ENCODE measurements at regions not wholly inside any gene's neighbourhood (a gene's known extent, or its start where the extent isn't known, plus 50 kb on each side); places are given as distances from the start of the nearest gene placed in this dataset.

DNA sequence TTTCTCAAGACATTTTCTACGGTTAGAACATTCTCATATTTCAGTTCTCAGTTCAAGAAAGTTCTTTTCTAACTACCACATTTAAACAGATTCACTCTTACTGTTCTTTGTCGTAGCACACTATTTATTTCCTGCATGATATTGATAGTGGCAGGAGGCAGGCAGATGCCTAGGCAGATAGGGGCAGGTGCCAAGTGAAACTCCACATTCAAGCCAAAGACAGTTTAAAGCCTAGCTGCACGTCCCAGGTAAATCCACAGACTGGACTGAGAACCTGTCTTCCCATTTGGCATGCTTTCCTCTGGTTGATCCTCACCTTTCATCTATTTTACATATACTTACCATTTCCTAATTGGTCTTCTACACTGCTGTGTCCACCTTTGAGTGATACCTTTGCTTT is 359.3 kb downstream of the TMX3 start:
- no peak for DNase-seq (ENCODE audit: low read depth in 2 of 2)

DNA sequence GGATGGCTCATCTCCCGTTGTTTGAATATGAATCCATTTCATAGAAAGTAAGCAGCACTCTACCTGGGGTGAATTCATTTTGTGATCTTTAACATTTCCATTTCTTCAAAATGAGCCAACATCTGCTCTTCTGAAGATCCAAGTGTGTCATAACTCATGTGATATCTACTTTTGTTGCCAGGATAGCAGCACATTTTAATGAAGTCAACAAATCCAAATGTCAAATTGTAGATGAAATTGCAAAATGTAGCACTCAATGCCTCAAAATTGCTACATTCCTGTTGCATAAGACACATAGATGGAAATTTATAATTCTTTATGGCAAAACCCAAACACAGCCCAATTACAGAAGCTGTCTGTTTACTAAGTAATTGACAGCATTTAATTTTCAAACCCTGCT is 360.7 kb downstream of the TMX3 start:
- DNase-seq (ENCODE audit: low read depth in 2 of 2): no peak

DNA sequence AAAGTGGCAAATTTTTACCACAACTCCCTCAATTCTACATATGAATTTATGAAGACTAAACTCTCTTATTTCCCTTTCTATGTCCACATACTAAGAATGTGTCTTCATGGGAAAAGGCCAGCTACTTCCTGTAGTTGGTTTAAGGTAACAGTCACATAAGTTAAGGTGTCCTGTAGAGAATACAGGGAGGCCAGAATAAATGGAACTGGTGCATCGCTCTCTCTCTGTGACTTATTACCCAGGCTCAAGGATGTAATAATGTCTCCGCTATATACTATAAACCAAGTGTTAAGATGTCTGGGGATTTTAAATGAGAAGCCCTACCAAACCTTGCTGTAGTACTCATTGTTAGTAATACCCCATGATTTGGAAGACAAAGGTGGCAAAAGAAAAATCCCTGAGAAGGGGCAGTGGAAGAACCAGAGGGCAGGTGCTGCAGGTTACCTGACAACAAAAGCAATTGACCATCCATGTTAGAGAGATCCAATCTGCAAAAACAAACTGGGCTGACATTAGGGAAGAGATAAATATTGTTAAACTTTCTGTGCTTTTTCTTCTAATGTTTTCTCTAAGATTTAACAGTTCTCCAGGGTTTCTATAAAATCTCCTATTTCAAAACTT is 372.8 kb downstream of the TMX3 start:
- no peak for DNase-seq (ENCODE audit: low read depth in 2 of 2)

DNA sequence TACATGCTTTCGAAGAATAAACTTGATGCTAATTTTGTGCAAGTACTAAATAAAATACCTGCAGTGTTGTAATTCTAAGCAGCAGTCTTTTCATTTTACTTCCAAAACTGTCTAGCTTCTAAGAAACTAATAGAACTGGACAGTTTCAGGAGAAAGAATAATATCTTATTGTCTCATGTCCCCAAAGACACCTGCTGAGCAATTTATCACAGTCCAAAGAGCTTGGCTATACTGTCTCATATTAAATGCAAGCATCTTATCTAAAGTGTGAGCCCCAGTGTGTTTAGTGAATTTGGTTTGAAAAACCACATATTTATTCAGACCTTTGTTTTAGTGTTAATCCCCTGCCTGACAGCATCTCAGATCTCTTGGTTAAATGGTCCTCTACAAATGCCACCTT is 374.3 kb downstream of the TMX3 start:
- no peak for DNase-seq (ENCODE audit: low read depth in 2 of 2)

DNA sequence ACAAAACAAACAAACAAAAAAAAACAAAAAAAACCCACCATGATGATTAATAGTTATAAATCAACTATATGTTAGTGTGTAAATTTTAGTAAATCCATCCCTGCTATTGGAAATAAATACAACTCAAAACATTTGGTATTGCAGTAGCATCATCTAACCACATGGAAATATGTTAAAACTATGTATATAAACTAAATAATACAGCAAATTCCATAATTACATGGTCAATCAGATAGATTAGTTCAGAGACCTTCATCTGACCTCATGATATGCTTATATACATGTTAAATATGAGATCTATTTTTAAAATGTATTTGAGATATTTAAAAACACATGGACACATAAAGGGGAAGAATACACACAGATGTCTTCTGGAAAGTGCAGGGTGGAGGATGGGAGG is 384.2 kb downstream of the TMX3 start:
- DNase-seq (ENCODE audit: low read depth in 2 of 2): no peak

DNA sequence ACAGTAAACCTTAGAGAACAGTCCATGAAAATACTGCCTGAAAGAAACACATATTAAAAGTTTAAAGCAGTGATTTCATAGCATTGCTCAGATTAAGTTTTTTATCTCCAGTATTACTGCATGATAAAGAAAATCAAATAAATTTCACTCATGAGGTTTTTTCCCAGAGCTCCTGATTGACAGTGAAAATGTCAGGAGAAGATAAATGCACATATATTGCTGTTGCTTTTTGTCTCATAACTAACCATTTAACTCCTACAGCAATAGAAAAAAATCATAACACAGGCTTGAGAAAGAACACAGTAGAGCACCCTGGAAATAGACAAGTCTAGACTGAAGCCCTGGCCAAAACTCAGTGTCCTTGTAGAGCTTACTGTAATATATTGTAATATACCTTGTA is 391.0 kb downstream of the TMX3 start:
- DNase-seq (ENCODE audit: low read depth in 2 of 2): no peak

DNA sequence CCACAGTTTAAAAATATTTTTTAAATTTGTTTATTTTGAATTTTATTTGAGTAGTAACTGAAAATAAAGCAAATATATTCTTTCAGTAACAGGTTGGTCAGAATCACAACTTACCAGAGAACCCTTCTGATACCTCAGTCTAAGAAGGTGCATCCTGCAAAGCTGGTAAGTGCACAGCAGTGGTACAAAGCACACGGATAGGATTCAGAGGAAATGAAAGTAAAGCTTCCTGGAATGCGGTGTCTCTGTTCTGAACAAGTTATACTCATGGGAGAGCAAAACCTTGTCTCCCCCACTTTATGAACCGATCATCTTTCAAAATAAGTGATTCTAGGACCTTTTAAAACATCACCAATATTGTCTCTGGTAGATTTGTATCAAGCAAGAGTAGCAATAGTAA is 398.3 kb downstream of the TMX3 start:
- DNase-seq (ENCODE audit: low read depth in 2 of 2): no peak

DNA sequence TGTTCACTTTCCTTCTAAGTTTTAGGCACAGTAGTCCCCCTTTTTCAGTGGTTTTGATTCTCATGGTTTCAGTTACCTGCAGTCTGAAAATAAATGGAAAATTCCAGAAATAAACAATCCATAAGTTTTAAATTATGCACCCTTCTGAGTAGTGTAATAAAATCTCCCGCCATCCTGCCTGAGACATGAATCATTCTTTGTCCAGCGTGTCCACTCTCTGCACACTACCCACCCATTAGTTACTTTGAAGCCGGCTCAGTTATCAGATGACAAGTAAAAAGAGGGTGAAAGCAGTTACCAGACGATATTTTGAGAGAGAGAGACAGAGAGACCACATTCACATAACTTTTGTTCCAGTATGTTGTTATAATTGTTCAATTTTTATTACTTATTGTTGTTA is 400.5 kb downstream of the TMX3 start:
- no peak for DNase-seq (ENCODE audit: low read depth in 2 of 2)

DNA sequence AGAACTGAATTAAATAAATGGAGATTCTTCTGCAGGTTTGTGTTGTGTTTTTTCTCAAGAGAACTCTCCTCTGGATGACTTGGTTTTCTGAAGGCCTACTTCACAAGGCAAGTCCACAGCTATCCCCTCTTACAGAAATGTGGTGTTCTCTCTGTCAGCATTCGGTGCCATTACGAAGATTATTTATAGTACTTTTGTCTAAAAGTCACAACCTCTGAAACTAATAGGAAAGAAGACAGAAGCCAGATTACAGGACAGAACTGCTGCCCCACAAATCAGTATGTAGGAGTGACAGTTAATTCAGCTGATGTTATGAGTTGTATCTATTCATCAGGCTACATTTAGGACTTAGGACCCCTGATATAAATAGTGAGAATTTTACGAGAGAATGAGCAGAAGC is 413.5 kb downstream of the TMX3 start:
- DNase-seq (ENCODE audit: low read depth in 2 of 2): no peak

DNA sequence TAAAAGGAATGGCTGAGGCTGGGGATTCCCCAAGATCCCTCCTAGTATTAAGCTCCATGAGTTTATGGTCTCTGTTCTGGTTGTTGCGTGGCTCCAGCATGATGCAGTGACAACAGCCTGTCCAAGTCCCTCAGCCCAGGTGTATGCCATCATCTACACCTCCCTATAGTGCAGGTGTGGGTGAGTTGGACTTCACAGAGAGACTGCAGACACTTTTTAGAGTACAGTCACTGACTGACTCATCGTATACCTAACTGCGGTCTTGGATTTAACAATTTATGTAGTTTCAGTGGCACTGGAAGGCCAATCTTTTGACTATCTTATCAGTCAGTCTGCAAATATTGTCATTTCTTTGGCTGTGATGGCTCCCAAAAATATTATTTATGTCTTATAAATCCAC is 415.0 kb downstream of the TMX3 start:
- no peak for DNase-seq (ENCODE audit: low read depth in 2 of 2)

DNA sequence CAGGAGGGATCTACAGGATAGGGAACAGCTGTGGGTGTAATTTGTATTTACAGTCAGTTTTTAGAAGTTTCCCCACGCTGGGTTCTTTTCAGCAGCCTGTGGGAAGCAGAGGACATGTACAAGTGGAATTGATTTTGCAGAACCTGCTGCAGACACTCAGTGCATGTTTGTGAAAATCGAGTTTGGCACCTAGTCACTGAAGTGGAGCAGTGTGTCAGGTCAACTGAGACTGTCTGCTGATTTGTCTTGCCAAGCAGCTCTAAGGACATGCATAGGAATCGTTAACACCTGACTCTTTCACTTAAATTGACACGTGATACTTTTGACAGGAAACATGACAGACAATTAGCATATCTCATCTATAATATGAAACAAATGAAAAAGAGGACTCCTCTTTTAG is 416.6 kb downstream of the TMX3 start:
- DNase-seq (ENCODE audit: low read depth in 2 of 2): no peak

DNA sequence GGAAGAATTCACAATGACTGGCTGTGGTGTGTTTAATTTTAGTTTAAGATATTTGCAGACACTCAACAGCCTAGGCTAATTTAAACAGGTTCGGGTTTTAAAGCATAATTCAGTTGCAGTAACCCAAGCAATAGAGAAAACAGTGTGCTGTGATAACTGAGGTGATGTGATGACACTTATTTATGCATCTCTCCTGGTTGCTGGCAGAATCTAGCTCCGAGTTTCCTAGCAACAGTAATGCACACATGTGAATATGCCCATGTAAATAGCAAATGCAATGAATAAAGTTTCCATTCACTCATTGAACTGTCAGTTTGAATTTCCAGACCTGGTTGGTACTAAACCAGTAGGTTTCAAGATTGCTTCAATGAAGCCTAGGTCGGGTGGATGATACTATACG is 426.5 kb downstream of the TMX3 start:
- DNase-seq (ENCODE audit: low read depth in 2 of 2): no peak

DNA sequence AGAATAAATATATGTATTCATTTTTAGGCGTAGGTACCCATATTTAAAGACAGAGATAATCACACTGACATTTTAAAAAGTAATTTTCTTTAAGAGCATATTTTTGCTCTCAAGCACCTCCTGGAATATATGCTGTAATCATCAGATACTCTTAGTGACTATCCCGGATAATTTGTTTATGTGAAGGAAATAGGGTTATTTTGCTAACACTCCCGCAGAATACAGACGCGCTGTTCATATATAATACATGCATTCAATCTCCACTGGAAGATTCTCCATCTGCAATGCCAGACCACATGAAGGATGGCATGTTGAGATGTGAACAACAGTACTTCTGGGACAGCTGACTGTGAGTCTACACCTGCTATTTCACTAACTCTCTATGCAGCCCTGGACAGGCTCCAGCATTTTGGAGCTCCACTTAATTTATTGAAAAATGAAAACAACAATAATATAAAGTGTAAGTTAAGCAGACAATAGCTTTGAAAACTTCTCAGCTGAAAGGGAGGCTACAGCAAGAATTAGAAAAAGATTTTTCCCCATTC is 430.6 kb downstream of the TMX3 start:
- no peak for DNase-seq (ENCODE audit: low read depth in 2 of 2)

DNA sequence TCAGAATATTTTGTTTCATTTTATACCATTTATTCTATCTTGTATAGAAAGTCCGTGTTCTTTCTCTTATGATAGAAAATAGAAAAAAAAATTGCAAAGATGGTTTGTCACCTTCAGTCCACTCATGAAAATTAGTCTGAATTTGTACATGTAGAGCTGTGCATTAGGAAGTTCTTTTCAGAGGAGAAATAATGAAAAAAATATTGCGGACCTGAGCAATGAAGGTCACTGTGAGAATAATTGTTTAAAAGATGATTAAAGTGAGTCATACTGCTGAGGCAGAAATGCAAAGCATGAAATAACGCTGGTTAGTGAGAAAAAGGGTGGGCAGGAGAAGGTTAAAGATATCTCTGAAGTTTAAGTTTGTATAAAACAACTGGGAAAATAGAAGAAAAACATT is 431.1 kb downstream of the TMX3 start:
- no peak for DNase-seq (ENCODE audit: low read depth in 2 of 2)

DNA sequence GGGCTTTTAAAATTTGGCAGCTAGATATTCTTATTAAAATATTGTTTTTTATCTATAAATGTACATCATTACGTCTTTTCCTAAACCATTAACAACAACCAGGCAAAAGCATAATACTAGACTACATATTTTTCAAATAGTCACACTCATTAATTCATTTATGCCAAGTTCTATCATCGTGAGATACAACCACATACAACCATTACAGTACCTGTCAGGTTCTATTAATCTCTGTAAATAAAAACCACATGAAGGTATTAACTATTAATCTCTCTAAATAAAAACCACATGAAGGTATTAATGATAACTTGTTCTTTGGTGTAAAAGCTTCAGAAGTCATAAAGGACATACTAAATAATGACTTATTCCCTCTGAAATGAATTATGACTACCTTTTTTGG is 432.7 kb downstream of the TMX3 start:
- no peak for DNase-seq (ENCODE audit: low read depth in 2 of 2)

DNA sequence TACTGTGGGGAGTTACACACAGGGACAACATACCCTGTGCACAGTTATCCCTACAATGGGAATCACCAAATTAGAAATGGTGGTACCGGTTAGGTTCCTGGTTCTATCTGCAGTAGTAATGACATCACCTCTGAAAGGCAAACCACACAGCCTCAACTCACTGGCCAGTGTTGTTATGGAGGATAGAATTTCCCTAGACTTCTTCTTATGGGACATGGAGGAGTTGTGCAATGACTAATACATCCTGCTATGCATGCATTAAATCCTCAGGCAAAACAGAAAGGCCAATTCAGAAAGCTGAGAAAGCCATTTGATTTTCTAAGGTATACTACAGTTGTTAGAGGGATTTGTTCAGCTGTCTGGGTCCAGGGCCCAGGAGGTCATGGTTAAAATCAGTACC is 439.3 kb downstream of the TMX3 start:
- no peak for DNase-seq (ENCODE audit: low read depth in 2 of 2)

DNA sequence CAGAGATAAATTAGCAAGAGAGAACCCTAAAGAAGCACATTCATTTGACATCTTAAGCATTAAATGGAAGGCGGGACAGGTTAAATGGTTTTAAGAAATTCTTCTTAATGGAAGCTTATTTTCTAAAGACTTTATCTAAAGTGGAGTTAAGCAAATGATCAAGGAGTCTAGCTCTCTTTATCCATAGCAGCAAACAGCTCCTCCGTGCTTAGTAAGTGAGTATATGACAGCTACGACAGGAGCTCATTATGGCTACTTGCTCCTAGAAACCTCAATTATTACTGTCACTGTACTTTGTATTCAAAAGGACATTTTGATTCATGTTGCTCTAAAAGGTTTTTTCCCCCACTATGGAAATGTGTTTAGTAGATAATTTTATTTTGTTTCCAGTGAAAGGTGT is 444.9 kb downstream of the TMX3 start:
- no peak for DNase-seq (ENCODE audit: low read depth in 2 of 2)

DNA sequence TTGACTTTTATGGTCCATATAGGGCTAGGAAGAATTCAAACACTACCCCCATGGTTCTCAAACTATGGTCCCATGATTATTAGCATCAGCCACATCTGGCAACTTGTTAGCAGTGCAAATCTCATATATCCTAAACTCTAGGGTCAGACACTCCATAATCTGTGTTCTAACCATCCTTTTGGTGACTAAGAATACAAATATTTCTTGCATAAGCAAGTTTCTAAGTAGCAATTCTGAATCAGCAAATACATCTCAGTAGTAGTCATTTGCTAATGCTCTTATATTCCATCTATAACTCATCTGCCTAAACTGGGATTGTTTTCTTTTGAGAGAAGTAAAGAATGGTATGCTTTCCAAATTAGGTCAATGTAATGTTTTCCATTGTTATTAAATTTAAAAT is 447.3 kb downstream of the TMX3 start:
- no peak for DNase-seq (ENCODE audit: low read depth in 2 of 2)

DNA sequence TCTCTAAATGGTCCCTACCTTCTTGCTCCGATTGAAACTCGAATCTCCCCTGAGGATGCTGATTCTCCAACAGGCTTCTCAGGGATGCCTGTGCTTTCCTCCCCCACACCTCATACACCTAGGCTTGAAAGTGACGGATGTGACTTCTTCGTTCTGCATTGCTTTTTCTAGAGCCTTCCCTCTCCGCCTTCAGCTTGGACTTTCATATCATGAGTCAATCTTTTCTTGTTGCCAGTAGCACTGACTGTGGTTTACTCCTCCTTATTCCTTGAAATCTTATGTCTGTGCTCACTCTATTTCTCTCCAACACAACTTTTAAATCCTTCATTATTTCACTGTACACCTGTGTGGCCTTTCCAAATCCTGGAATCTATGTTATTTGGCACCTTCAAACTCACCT is 451.4 kb downstream of the TMX3 start:
- no peak for DNase-seq (ENCODE audit: low read depth in 2 of 2)

DNA sequence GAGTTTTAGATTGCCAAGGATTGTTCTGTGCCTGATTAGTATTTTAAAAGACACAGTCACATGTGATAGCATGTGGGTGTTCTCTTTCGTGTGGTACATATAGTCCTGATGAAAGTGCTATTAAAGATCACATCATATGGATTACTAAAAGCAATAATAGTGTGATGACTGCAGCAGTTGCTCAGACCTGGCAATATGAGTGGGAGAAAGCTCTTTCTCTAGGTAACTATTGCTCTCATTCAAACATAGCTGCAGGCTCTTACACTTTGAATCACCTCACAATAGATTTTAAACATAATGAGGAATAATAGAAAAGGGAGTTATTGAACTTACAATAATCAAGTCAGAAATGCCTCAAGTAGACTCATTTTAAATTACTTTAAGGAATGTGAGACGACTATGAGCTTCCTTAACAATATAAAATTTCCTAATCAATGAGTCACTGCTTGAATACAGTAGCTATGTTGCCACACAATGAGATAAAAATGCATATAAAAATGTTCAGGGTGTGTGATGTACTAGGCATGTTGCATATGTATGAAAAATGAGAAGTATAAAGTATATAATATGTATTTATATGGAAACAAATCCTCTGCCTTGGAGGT is 452.1 kb downstream of the TMX3 start:
- DNase-seq (ENCODE audit: low read depth in 2 of 2): no peak

DNA sequence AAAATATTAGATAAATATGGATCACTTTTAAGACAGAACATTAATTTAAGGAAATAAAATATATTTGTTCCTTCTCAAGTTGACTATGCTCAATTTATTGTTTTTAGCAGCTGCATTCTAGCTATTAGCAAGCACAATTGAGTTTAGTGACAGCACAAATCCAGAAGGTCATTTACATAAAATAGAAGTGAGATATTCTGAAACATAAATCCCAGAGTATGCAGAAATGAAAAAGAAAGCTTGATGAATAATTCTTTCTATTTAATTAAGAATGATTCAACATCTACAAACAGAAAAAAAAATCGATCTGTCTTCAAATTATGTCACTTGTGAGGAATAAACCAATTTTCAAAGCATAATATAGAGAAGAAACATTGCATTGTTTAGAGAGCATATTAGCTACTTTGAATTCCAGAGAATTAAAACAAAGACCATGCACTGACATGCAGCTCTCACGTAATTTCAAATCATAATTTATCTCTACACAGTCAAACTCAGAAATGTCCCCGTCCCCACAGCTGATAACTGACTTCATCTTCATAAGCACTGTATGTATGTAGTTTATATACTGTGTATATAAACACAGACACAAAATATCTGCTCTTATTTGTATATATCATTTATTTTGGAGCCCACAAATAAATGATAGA is 458.4 kb downstream of the TMX3 start:
- DNase-seq (ENCODE audit: low read depth in 2 of 2): no peak

DNA sequence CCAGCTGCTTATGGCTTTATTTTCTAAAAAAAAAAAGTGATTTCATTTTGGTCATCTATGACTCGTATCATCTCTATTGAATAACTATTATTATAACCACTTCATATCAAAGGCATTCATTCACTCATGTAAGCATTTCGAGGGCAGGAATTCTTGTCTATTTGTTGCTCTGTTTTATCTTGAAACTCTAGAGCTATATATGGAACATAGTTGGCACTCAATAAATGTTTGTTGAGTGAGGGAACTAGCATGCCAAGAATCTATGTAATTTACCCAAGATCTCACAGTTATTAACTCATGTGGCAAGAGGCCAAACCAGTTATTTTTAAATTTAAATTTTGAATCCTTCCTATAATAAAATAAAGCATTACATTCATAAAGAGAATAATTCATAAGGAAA is 470.1 kb downstream of the TMX3 start:
- DNase-seq (ENCODE audit: low read depth in 2 of 2): no peak

DNA sequence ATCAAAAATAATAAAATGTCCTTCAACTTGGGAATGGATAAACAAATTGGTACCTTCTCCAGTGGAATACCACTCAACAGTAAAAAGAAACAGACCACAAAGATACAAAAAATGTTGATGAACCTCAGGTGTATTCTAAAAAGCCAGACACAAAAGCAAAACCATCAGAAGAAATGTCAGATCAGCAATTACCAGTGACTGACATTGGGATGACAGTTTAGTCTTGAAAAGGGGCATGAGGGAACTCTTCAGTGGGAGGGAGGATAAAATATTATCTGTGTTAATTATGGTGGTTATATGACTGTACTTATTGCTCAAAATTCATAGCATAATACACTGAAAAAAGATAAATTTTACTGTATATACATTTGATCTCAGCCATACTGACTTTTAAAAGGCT is 473.0 kb downstream of the TMX3 start:
- no peak for DNase-seq (ENCODE audit: low read depth in 2 of 2)
